Adrenal gland (tissue), 9 donors: ENCODE measurements at regions not wholly inside any gene's neighbourhood (a gene's known extent, or its start where the extent isn't known, plus 50 kb on each side); places are given as distances from the start of the nearest gene placed in this dataset.

Experiments used
- DNase-seq, 7 donors: peaks; one replicate each; pipeline ENCODE4 v3.0.0-alpha.2; 2019 to 2020
- H3K27ac ChIP-seq, 5 donors: fragments of 200-600 bp; sonication (generic) in 4 of 5; 1 replicate in 3 of 5; 2 replicates in 2 of 5; pipeline versions ENCODE4 v1.5.1 to v1.8.0; 2016 to 2020; ENCODE audit warnings: mild to moderate bottlenecking in 1 of 5
- H3K27me3 ChIP-seq: fragments of 200-600 bp; 2 replicates; pipeline ENCODE4 v1.8.0; 2021
- H3K36me3 ChIP-seq, 2 donors: fragments of 200-600 bp; replicated peaks in 1 of 2; 1 replicate in 1 of 2; 2 replicates in 1 of 2; pipeline versions ENCODE4 v1.5.1 to v1.8.0; 2018 to 2022
- H3K4me1 ChIP-seq, 2 donors: fragments of 200-600 bp; replicated peaks in 1 of 2; 1 replicate in 1 of 2; 2 replicates in 1 of 2; pipeline versions ENCODE4 v1.5.1 to v1.8.0; 2018 to 2021
- H3K4me3 ChIP-seq, 4 donors: fragments of 200-600 bp; sonication (generic) in 3 of 4; one replicate each; pipeline ENCODE4 v1.5.1; 2016 to 2018
- H3K9me3 ChIP-seq, 3 donors: fragments of 200-600 bp; sonication (generic) in 1 of 3; replicated peaks in 1 of 3; 1 replicate in 2 of 3; 2 replicates in 1 of 3; pipeline versions ENCODE4 v1.5.1 to v1.8.0; 2016 to 2021
- CTCF ChIP-seq, 6 experiments: fragments of 450-650 bp in 4 of 6; fragments of 200-600 bp in 2 of 6; sonication (generic) in 1 of 6; IDR thresholded peaks; 1 replicate in 5 of 6; 2 replicates in 1 of 6; pipeline versions ENCODE4 v1.5.1 to v1.8.0; 2016 to 2021; ENCODE audit warnings: antibody characterized with exemption in 6 of 6, mild to moderate bottlenecking in 2 of 6, moderate library complexity in 1 of 6
- POLR2A ChIP-seq, 2 donors: fragments of 450-650 bp; IDR thresholded peaks; one replicate each; pipeline ENCODE4 v1.6.1; 2017; ENCODE audit warnings: antibody characterized with exemption in 2 of 2, mild to moderate bottlenecking in 2 of 2, moderate library complexity in 1 of 2
- WGBS, 4 donors: extraction: QIAGEN DNeasy Blood & Tissue Kit in 2 of 4; methylation state at CpG; one replicate each; pipeline versions ENCODE4 v1.1.5 to v1.1.7; 2013 to 2017; 5-methylcytosine and 5-hydroxymethylcytosine counted together
- intact Hi-C, 2 donors: fragments of 100-400 bp; cut with DNase I; formaldehyde crosslinking; loops; one replicate each; pipeline versions ENCODE4 v1.14.1 to v1.15.0; 2022 to 2023
- donor health status: healthy with polysubstance abuse.
- donor health status: Bipolar disorder and iron deficiency.
- donor health status: DM: yes; HTN: yes; CAD: no.
- donor health status: DM: no; HTN: no; CAD: no.
- donor health status: DM: no; HTN: no; CAD: no.

GRCh38 chr9:86491468-86492266 is 137.5 kb upstream of the TUT7 start:
- H3K36me3 ChIP-seq = no peaks in the 10 kb centered on the region
- peaks cover 0 to 3% of the 10 kb centered on the region in 2 donors for H3K4me1 ChIP-seq
- no peak for DNase-seq
- no peaks in the 10 kb centered on the region for H3K27me3 ChIP-seq
- H3K9me3 ChIP-seq = no peaks in the 10 kb centered on the region
- TF ChIP-seq POLR2A (IDR thresholded peaks at IDR 0.05) (no peak), CTCF (IDR thresholded peaks at IDR 0.05) (no peak)
- no peak overlapping the region for H3K27ac ChIP-seq
- H3K4me3 ChIP-seq = no peak overlapping the region
- intact Hi-C loops = no loop called here
- WGBS, 4 donors = 68 to 86% (median 79%) methylated on average over 8 of the region's 8 CpGs

- no peak for DNase-seq
- H3K4me1 ChIP-seq = no peaks in the 10 kb centered on the region
- no peak overlapping the region for H3K27ac ChIP-seq
- no peak overlapping the region for H3K4me3 ChIP-seq
- H3K36me3 ChIP-seq = no peaks in the 10 kb centered on the region
- H3K9me3 ChIP-seq = no peaks in the 10 kb centered on the region
- WGBS, 4 donors = 82 to 89% (median 85%) methylated on average over 7 of the region's 7 CpGs
- TF ChIP-seq POLR2A (IDR thresholded peaks at IDR 0.05) (no peak), CTCF (IDR thresholded peaks at IDR 0.05) (no peak)
- no peaks in the 10 kb centered on the region for H3K27me3 ChIP-seq
- intact Hi-C loops = loop anchor here (5.0 to 10.0 kb wide), 2 partner anchors 834 to 846 kb away; no protein-coding TSS in a partner anchor
These were observed 134.6 kb upstream of the TUT7 start for GRCh38 chr9:86488794-86489193.

- no peaks in the 10 kb centered on the region for H3K27me3 ChIP-seq
- 66 to 77% (median 72%) methylated on average over 6 of the region's 6 CpGs for WGBS, 4 donors
- no peaks in the 10 kb centered on the region for H3K4me1 ChIP-seq
- intact Hi-C loops = loop anchor here (5.0 to 10.0 kb wide), 2 partner anchors 834 to 846 kb away; no protein-coding TSS in a partner anchor
- no peaks in the 10 kb centered on the region for H3K36me3 ChIP-seq
- TF ChIP-seq CTCF (IDR thresholded peaks at IDR 0.05) = no peak
- TF ChIP-seq POLR2A (IDR thresholded peaks at IDR 0.05) = no peak
- H3K9me3 ChIP-seq = no peaks in the 10 kb centered on the region
- no peak overlapping the region for H3K4me3 ChIP-seq
- no peak for DNase-seq
- H3K27ac ChIP-seq = no peak overlapping the region
These were observed 134.1 kb upstream of the TUT7 start for GRCh38 chr9:86488345-86488744.

GRCh38 chr9:86487838-86488233 is 133.6 kb upstream of the TUT7 start:
- Histone ChIP-seq H3K4me1 (no peaks in the 10 kb centered on the region), H3K9me3 (no peaks in the 10 kb centered on the region), H3K27ac (no peak overlapping the region), H3K36me3 (no peaks in the 10 kb centered on the region), H3K27me3 (no peaks in the 10 kb centered on the region), H3K4me3 (no peak overlapping the region)
- WGBS, 4 donors = 61 to 90% (median 72%) methylated on average over 2 of the region's 2 CpGs
- DNase-seq = no peak
- TF ChIP-seq POLR2A (IDR thresholded peaks at IDR 0.05) (no peak), CTCF (IDR thresholded peaks at IDR 0.05) (no peak)
- intact Hi-C loops = loop anchor here (5.0 to 10.0 kb wide), 2 partner anchors 834 to 847 kb away; no protein-coding TSS in a partner anchor
